Gastrocnemius medialis (tissue), 4 donors: ENCODE measurements at regions not wholly inside any gene's neighbourhood (a gene's known extent, or its start where the extent isn't known, plus 50 kb on each side); places are given as distances from the start of the nearest gene placed in this dataset.

Experiments
- ATAC-seq, 2 donors: fragments of 150-250 bp; one replicate each; pipeline ENCODE4 v1.9.1; 2016
- DNase-seq, 2 donors: peaks; one replicate each; pipeline ENCODE4 v3.0.0-alpha.2; 2019
- H3K27ac ChIP-seq, 4 donors: fragments of 200-600 bp; sonication (generic); 1 replicate in 1 of 4; 2 replicates in 3 of 4; pipeline ENCODE4 v1.5.1; 2016 to 2018; ENCODE audit warnings: mild to moderate bottlenecking in 2 of 4, moderate library complexity in 1 of 4
- H3K27me3 ChIP-seq, 3 donors: fragments of 200-600 bp; sonication (generic) in 2 of 3; 1 replicate in 1 of 3; 2 replicates in 2 of 3; pipeline versions ENCODE4 v1.5.1 to v1.6.0; 2016 to 2019; ENCODE audit warnings: mild to moderate bottlenecking in 1 of 3, moderate library complexity in 1 of 3
- H3K36me3 ChIP-seq, 2 donors: fragments of 200-600 bp; sonication (generic) in 1 of 2; one replicate each; pipeline ENCODE4 v1.5.1; 2017 to 2018
- H3K4me1 ChIP-seq, 2 donors: fragments of 200-600 bp; sonication (generic) in 1 of 2; one replicate each; pipeline ENCODE4 v1.5.1; 2016 to 2017; ENCODE audit warnings: mild to moderate bottlenecking in 2 of 2
- H3K4me3 ChIP-seq, 4 donors: fragments of 200-600 bp; sonication (generic) in 3 of 4; 1 replicate in 1 of 4; 2 replicates in 3 of 4; pipeline ENCODE4 v1.5.1; 2016 to 2019; ENCODE audit warnings: mild to moderate bottlenecking in 2 of 4
- H3K9me3 ChIP-seq, 3 donors: fragments of 200-600 bp; sonication (generic) in 2 of 3; 1 replicate in 1 of 3; 2 replicates in 2 of 3; pipeline ENCODE4 v1.5.1; 2016 to 2019
- CTCF ChIP-seq, 5 experiments: fragments of 450-650 bp in 3 of 5; fragments of 200-600 bp in 2 of 5; sonication (generic) in 2 of 5; IDR thresholded peaks in 4 of 5; conservative IDR thresholded peaks in 1 of 5; 1 replicate in 4 of 5; 2 replicates in 1 of 5; pipeline ENCODE4 v1.5.1; 2016 to 2019; ENCODE audit warnings: antibody characterized with exemption in 5 of 5, mild to moderate bottlenecking in 3 of 5, moderate library complexity in 3 of 5
- POLR2A ChIP-seq, 2 donors: fragments of 450-650 bp; IDR thresholded peaks; one replicate each; pipeline ENCODE4 v1.6.1; 2017; ENCODE audit warnings: antibody characterized with exemption in 2 of 2, mild to moderate bottlenecking in 2 of 2, moderate library complexity in 2 of 2
- in situ Hi-C, 4 donors: fragments of 200-750 bp; cut with MboI; loops; one replicate each; pipeline versions ENCODE4 v1.15.0 to v1.8.0; 2017; ENCODE audit warnings: low sequenced_read_pairs in 4 of 4
- intact Hi-C: fragments of 100-400 bp; cut with DNase I; formaldehyde crosslinking; loops from one replicate; pipeline ENCODE4 v1.15.1; 2023; ENCODE audit warnings: low total_unique reads

GRCh38 chr6:120056085-120056484, 706.5 kb upstream of the MAN1A1 start:
- DNase-seq = no peak
- in situ Hi-C loops (no loop called here), intact Hi-C loops (no loop called here)
- Histone ChIP-seq H3K36me3 (no peaks in the 10 kb centered on the region), H3K27ac (no peak overlapping the region), H3K27me3 (no peaks in the 10 kb centered on the region), H3K4me1 (no peaks in the 10 kb centered on the region), H3K4me3 (no peak overlapping the region), H3K9me3 (no peaks in the 10 kb centered on the region)
- TF ChIP-seq POLR2A (IDR thresholded peaks at IDR 0.05) (no peak), CTCF (IDR thresholded peaks at IDR 0.05 in 4 of 5, conservative IDR thresholded peaks at IDR 0.05 in 1 of 5) (no peak)
- ATAC-seq = no peak

GRCh38 chr6:120055071-120055470, 705.5 kb upstream of the MAN1A1 start:
- Histone ChIP-seq H3K9me3 (no peaks in the 10 kb centered on the region), H3K36me3 (no peaks in the 10 kb centered on the region), H3K27me3 (no peaks in the 10 kb centered on the region), H3K4me3 (no peak overlapping the region), H3K27ac (no peak overlapping the region), H3K4me1 (no peaks in the 10 kb centered on the region)
- ATAC-seq (no peak), DNase-seq (no peak)
- intact Hi-C loops = no loop called here
- TF ChIP-seq POLR2A (IDR thresholded peaks at IDR 0.05) = no peak
- in situ Hi-C loops = no loop called here

GRCh38 chr6:120039664-120040063, 690.1 kb upstream of the MAN1A1 start:
- intact Hi-C loops (no loop called here), in situ Hi-C loops (no loop called here)
- ATAC-seq (no peak), DNase-seq (no peak)
- no peaks in the 10 kb centered on the region for H3K4me1 ChIP-seq
- H3K36me3 ChIP-seq = no peaks in the 10 kb centered on the region
- H3K4me3 ChIP-seq = no peak overlapping the region
- no peak overlapping the region for H3K27ac ChIP-seq
- H3K9me3 ChIP-seq = no peaks in the 10 kb centered on the region
- H3K27me3 ChIP-seq = no peaks in the 10 kb centered on the region
- TF ChIP-seq POLR2A (IDR thresholded peaks at IDR 0.05) = no peak
- no peak for TF ChIP-seq CTCF (IDR thresholded peaks at IDR 0.05 in 4 of 5, conservative IDR thresholded peaks at IDR 0.05 in 1 of 5)

GRCh38 chr6:120031837-120032236, 682.3 kb upstream of the MAN1A1 start:
- in situ Hi-C loops (no loop called here), intact Hi-C loops (no loop called here)
- ATAC-seq = no peak
- DNase-seq = no peak
- no peaks in the 10 kb centered on the region for H3K9me3 ChIP-seq
- no peak overlapping the region for H3K27ac ChIP-seq
- H3K27me3 ChIP-seq = no peaks in the 10 kb centered on the region
- TF ChIP-seq CTCF (IDR thresholded peaks at IDR 0.05 in 4 of 5, conservative IDR thresholded peaks at IDR 0.05 in 1 of 5) (no peak), POLR2A (IDR thresholded peaks at IDR 0.05) (no peak)
- no peaks in the 10 kb centered on the region for H3K4me1 ChIP-seq
- H3K4me3 ChIP-seq = no peak overlapping the region
- H3K36me3 ChIP-seq = no peaks in the 10 kb centered on the region

- intact Hi-C loops = no loop called here
- no peak for ATAC-seq
- in situ Hi-C loops = no loop called here
- no peaks in the 10 kb centered on the region for H3K27me3 ChIP-seq
- H3K4me1 ChIP-seq = no peaks in the 10 kb centered on the region
- H3K4me3 ChIP-seq = no peak overlapping the region
- no peaks in the 10 kb centered on the region for H3K36me3 ChIP-seq
- no peak overlapping the region for H3K27ac ChIP-seq
- DNase-seq = no peak
- no peaks in the 10 kb centered on the region for H3K9me3 ChIP-seq
- no peak for TF ChIP-seq CTCF (IDR thresholded peaks at IDR 0.05 in 4 of 5, conservative IDR thresholded peaks at IDR 0.05 in 1 of 5)
- no peak for TF ChIP-seq POLR2A (IDR thresholded peaks at IDR 0.05)
Measured at GRCh38 chr6:120026791-120027190, 677.2 kb upstream of the MAN1A1 start.
